Spleen (tissue), 11 donors: ENCODE measurements at regions not wholly inside any gene's neighbourhood (a gene's known extent, or its start where the extent isn't known, plus 50 kb on each side); places are given as distances from the start of the nearest gene placed in this dataset.

ENCODE experiments used
- DNase-seq: peaks from one replicate; pipeline ENCODE4 v3.0.0-alpha.2; 2020
- H3K27ac ChIP-seq, 8 donors: fragments of 200-600 bp; sonication (generic) in 7 of 8; 1 replicate in 4 of 8; 2 replicates in 4 of 8; pipeline versions ENCODE4 v1.5.0 to v1.8.0; 2016 to 2021; ENCODE audit warnings: inconsistent platforms in 4 of 8, mild to moderate bottlenecking in 4 of 8, moderate library complexity in 1 of 8
- H3K27me3 ChIP-seq, 7 donors: fragments of 200-600 bp; sonication (generic) in 6 of 7; replicated peaks in 1 of 7; 1 replicate in 4 of 7; 2 replicates in 3 of 7; pipeline versions ENCODE4 v1.5.0 to v1.8.0; 2016 to 2021; ENCODE audit warnings: inconsistent platforms in 3 of 7, mild to moderate bottlenecking in 1 of 7
- H3K36me3 ChIP-seq, 6 donors: fragments of 200-600 bp; sonication (generic) in 5 of 6; 1 replicate in 4 of 6; 2 replicates in 2 of 6; pipeline versions ENCODE4 v1.5.0 to v1.8.0; 2016 to 2021; ENCODE audit warnings: inconsistent platforms in 2 of 6
- H3K4me1 ChIP-seq, 6 donors: fragments of 200-600 bp; sonication (generic) in 5 of 6; 1 replicate in 3 of 6; 2 replicates in 3 of 6; pipeline versions ENCODE4 v1.5.0 to v1.8.0; 2016 to 2021; ENCODE audit warnings: inconsistent platforms in 3 of 6
- H3K4me3 ChIP-seq, 8 donors: fragments of 200-600 bp; sonication (generic) in 7 of 8; 1 replicate in 4 of 8; 2 replicates in 4 of 8; pipeline versions ENCODE4 v1.5.0 to v1.8.0; 2016 to 2021; ENCODE audit warnings: inconsistent platforms in 4 of 8, mild to moderate bottlenecking in 4 of 8, moderate library complexity in 2 of 8
- H3K9me3 ChIP-seq, 8 donors: fragments of 200-600 bp; sonication (generic) in 7 of 8; 1 replicate in 4 of 8; 2 replicates in 4 of 8; pipeline versions ENCODE4 v1.5.0 to v1.8.0; 2016 to 2021; ENCODE audit warnings: inconsistent platforms in 4 of 8
- POLR2A ChIP-seq, 3 donors: fragments of 450-650 bp; IDR thresholded peaks; one replicate each; pipeline ENCODE4 v1.5.1; 2017; ENCODE audit warnings: antibody characterized with exemption in 3 of 3, mild to moderate bottlenecking in 1 of 3
- POLR2AphosphoS5 ChIP-seq, 3 donors: sonication (generic); formaldehyde crosslinking; IDR thresholded peaks; one replicate each; pipeline ENCODE4 v1.5.1; 2017; ENCODE audit warnings: antibody characterized with exemption in 3 of 3
- WGBS, 5 donors: extraction: QIAGEN DNeasy Blood & Tissue Kit in 3 of 5; methylation state at CpG; one replicate each; pipeline versions ENCODE4 v1.1.5 to v1.1.7; 2013 to 2018; 5-methylcytosine and 5-hydroxymethylcytosine counted together
- intact Hi-C: fragments of 100-400 bp; cut with DNase I; formaldehyde crosslinking; loops from one replicate; pipeline ENCODE4 v1.15.0; 2023; ENCODE audit warnings: low total_unique reads
- TF ChIP-seq, protein P1 (sequence below), 11 experiments: fragments of 200-600 bp in 7 of 11; fragments of 450-650 bp in 4 of 11; sonication (generic) in 4 of 11; IDR thresholded peaks in 8 of 11; conservative IDR thresholded peaks in 3 of 11; 1 replicate in 7 of 11; 2 replicates in 4 of 11; pipeline versions ENCODE4 v1.4.0 to v1.8.0; 2016 to 2021; ENCODE audit warnings: antibody characterized with exemption in 11 of 11, inconsistent platforms in 4 of 11, mild to moderate bottlenecking in 1 of 11
- donor health status: healthy with polysubstance abuse.
- donor health status: DM: no; HTN: no; CAD: no; lungs with moderate emphysema.
- donor health status: DM: no; HTN: no; CAD: no.
- donor health status: Bipolar disorder and iron deficiency.
- donor health status: healthy.
- donor health status: DM: no; HTN: no; CAD: no.
- donor health status: DM: yes; HTN: yes; CAD: no.

DNA sequence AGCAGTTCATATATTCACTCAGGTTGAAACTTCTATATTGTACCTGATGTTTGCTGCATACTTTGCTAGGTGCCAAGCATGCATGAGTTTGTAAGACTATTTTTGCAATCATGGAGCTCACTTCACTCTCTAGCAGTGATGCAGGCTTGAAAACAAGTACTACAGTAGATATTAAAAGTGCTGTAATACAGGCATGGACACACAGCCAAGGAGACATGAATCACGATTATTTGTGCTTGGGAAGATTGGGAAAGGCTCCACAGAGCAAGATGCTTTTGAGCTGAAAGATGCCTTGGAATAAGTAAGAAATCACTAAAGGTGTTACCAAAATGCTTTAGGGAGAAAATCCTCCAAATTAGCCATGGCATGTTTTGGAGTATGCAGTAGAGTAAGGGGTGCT lies 427.4 kb downstream of the UTRN start:
- WGBS, 5 donors: 91 to 95% (median 92%) methylated on average over 1 of the region's 1 CpG
- H3K4me3 ChIP-seq: no peak overlapping the region
- no peaks in the 10 kb centered on the region for H3K9me3 ChIP-seq
- no peak for TF ChIP-seq POLR2A (IDR thresholded peaks at IDR 0.05)
- TF ChIP-seq POLR2AphosphoS5 (IDR thresholded peaks at IDR 0.05): no peak
- TF ChIP-seq, protein P1, sequence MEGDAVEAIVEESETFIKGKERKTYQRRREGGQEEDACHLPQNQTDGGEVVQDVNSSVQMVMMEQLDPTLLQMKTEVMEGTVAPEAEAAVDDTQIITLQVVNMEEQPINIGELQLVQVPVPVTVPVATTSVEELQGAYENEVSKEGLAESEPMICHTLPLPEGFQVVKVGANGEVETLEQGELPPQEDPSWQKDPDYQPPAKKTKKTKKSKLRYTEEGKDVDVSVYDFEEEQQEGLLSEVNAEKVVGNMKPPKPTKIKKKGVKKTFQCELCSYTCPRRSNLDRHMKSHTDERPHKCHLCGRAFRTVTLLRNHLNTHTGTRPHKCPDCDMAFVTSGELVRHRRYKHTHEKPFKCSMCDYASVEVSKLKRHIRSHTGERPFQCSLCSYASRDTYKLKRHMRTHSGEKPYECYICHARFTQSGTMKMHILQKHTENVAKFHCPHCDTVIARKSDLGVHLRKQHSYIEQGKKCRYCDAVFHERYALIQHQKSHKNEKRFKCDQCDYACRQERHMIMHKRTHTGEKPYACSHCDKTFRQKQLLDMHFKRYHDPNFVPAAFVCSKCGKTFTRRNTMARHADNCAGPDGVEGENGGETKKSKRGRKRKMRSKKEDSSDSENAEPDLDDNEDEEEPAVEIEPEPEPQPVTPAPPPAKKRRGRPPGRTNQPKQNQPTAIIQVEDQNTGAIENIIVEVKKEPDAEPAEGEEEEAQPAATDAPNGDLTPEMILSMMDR (IDR thresholded peaks at IDR 0.05 in 8 of 11, conservative IDR thresholded peaks at IDR 0.05 in 3 of 11): no peak
- DNase-seq: no peak
- H3K4me1 ChIP-seq: peaks cover 0 to 4% (median 0%) of the 10 kb centered on the region in 6 donors
- no peaks in the 10 kb centered on the region for H3K27me3 ChIP-seq
- no peak overlapping the region for H3K27ac ChIP-seq
- peaks cover 0 to 39% (median 0%) of the 10 kb centered on the region in 6 donors for H3K36me3 ChIP-seq
- intact Hi-C loops: no loop called here

DNA sequence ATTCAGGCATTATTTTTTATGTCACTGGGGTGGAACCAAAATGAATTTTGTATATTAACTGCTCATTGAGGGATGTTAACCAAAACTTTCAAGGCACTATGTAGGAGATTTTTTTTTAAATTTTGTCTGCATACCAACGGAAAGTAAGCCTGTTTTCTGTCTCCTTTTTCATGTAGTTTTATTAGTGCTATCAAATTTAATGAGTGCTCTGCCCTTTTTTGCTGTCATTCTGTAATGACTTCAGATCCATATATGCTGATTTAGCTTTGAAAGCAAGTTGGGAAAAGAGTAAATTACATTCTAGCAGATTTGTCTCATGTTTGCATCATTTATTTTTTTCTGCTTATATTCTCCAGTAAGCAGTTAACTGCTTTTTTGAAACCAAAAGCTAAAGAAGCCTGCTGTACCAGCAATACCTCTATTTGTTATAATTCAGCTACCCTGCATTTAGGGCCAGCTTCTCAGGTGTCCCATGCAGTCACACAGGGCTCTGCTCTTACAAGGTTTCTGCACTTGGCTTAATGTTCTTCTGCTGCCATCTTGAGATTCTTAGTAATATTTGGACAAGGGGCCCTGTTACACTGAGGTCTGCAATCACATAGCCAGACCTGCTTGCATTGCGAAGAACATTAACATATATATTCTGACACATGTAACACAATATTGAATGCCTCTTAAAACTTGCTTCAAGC lies 429.0 kb downstream of the UTRN start:
- intact Hi-C loops: no loop called here
- H3K4me3 ChIP-seq: no peak overlapping the region
- no peaks in the 10 kb centered on the region for H3K27me3 ChIP-seq
- peaks cover 0 to 4% (median 0%) of the 10 kb centered on the region in 6 donors for H3K4me1 ChIP-seq
- H3K9me3 ChIP-seq: no peaks in the 10 kb centered on the region
- peaks cover 0 to 43% (median 0%) of the 10 kb centered on the region in 6 donors for H3K36me3 ChIP-seq
- TF ChIP-seq POLR2AphosphoS5 (IDR thresholded peaks at IDR 0.05): no peak
- no peak for TF ChIP-seq POLR2A (IDR thresholded peaks at IDR 0.05)
- TF ChIP-seq, protein P1 (IDR thresholded peaks at IDR 0.05 in 8 of 11, conservative IDR thresholded peaks at IDR 0.05 in 3 of 11): no peak
- DNase-seq: no peak
- H3K27ac ChIP-seq: no peak overlapping the region
- 84 to 95% (median 92%) methylated on average over 2 of the region's 2 CpGs for WGBS, 5 donors

DNA sequence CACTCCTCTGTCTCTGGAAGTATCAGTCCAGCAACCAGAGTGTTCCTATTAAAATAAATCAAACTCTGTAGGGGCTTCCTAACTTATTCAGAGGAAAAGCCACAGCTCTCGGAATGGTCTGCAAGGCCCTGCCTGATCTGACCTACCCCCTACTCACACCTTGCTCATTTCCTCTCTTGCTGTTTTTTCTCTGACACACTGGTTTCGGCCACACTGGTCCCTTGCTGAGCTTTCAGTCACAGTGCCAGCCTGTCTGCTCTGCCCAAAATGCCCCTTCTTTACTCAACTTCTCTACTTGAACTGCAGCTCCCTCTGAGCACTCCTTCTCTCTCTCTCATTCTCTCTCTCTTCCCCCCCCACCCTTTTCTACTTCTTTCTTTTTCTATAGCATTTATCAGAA lies 430.2 kb downstream of the UTRN start:
- no peaks in the 10 kb centered on the region for H3K9me3 ChIP-seq
- no peaks in the 10 kb centered on the region for H3K27me3 ChIP-seq
- 71 to 91% (median 88%) methylated on average over 2 of the region's 2 CpGs for WGBS, 5 donors
- no peak for DNase-seq
- TF ChIP-seq POLR2AphosphoS5 (IDR thresholded peaks at IDR 0.05): no peak
- TF ChIP-seq POLR2A (IDR thresholded peaks at IDR 0.05): no peak
- TF ChIP-seq, protein P1 (IDR thresholded peaks at IDR 0.05 in 8 of 11, conservative IDR thresholded peaks at IDR 0.05 in 3 of 11): no peak
- H3K36me3 ChIP-seq: peaks cover 0 to 48% (median 0%) of the 10 kb centered on the region in 6 donors
- intact Hi-C loops: no loop called here
- H3K4me3 ChIP-seq: no peak overlapping the region
- H3K27ac ChIP-seq: no peak overlapping the region
- peaks cover 0 to 4% (median 0%) of the 10 kb centered on the region in 6 donors for H3K4me1 ChIP-seq

DNA sequence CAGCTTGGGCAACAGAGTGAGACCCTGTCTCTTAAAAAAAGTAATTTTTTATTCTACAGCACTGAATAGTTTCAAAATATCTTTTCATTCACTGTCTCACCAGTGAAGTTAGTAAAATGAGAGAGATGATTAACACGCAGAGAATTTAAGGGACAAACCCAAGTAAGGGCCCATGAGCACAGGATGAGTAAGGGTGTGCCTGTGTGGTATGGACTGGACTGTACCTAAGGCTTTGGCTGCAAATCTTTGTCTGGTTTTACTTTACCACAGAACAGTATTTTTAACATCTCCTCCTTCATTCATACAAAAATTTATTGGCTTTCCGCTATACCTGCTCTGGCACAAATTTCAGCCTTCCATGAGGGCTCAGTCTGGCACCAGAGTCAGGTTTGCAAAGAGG lies 433.3 kb downstream of the UTRN start:
- TF ChIP-seq, protein P1 (IDR thresholded peaks at IDR 0.05 in 8 of 11, conservative IDR thresholded peaks at IDR 0.05 in 3 of 11): no peak
- TF ChIP-seq POLR2AphosphoS5 (IDR thresholded peaks at IDR 0.05): no peak
- TF ChIP-seq POLR2A (IDR thresholded peaks at IDR 0.05): no peak
- 91 to 97% (median 92%) methylated on average over 2 of the region's 2 CpGs for WGBS, 5 donors
- intact Hi-C loops: no loop called here
- Histone ChIP-seq H3K4me1 (peaks cover 0 to 4% (median 0%) of the 10 kb centered on the region in 6 donors), H3K9me3 (no peaks in the 10 kb centered on the region), H3K36me3 (peaks cover 0 to 56% (median 4%) of the 10 kb centered on the region in 6 donors), H3K27ac (no peak overlapping the region), H3K27me3 (no peaks in the 10 kb centered on the region), H3K4me3 (no peak overlapping the region)
- DNase-seq: no peak
